HG03571 (cell line): ENCODE measurements at regions not wholly inside any gene's neighbourhood (a gene's known extent, or its start where the extent isn't known, plus 50 kb on each side); places are given as distances from the start of the nearest gene placed in this dataset.

Experiments
- ATAC-seq: cut with Tn5 transposase; IDR thresholded peaks from one replicate; pipeline ENCODE4 v1.9.1; 2021; ENCODE audit not compliant: unreplicated experiment

GRCh38 chr3:152190636-152191183 is 78.0 kb upstream of the MBNL1 start:
- no peak for ATAC-seq

GRCh38 chr3:152192050-152192449 is 76.7 kb upstream of the MBNL1 start:
- no peak for ATAC-seq

- ATAC-seq = peak; percentile 4
These were observed 75.6 kb upstream of the MBNL1 start for GRCh38 chr3:152192936-152193672.

- ATAC-seq = peak; percentile 58
These were observed 75.0 kb upstream of the MBNL1 start for GRCh38 chr3:152193673-152194267.

GRCh38 chr3:152195206-152195605 is 73.5 kb upstream of the MBNL1 start:
- no peak for ATAC-seq

- ATAC-seq = no peak
These were observed 71.9 kb upstream of the MBNL1 start for GRCh38 chr3:152196782-152197181.

GRCh38 chr3:152197451-152197850 is 71.3 kb upstream of the MBNL1 start:
- ATAC-seq = no peak

GRCh38 chr3:152197937-152198336 is 70.8 kb upstream of the MBNL1 start:
- ATAC-seq = no peak

GRCh38 chr3:152198665-152199064 is 70.1 kb upstream of the MBNL1 start:
- ATAC-seq = no peak

- no peak for ATAC-seq
These were observed 69.5 kb upstream of the MBNL1 start for GRCh38 chr3:152199102-152199840.

- ATAC-seq = no peak
These were observed 68.0 kb upstream of the MBNL1 start for GRCh38 chr3:152200476-152201420.

GRCh38 chr3:152202976-152203626 is 65.6 kb upstream of the MBNL1 start:
- ATAC-seq = peak; percentile 37

GRCh38 chr3:152203652-152204051 is 65.1 kb upstream of the MBNL1 start:
- ATAC-seq = no peak

- ATAC-seq = no peak
These were observed 64.5 kb upstream of the MBNL1 start for GRCh38 chr3:152204218-152204617.

- ATAC-seq = peak; percentile 38
These were observed 63.6 kb upstream of the MBNL1 start for GRCh38 chr3:152205097-152205593.

GRCh38 chr3:152206243-152206760 is 62.4 kb upstream of the MBNL1 start:
- no peak for ATAC-seq

GRCh38 chr3:152208439-152208838 is 60.3 kb upstream of the MBNL1 start:
- ATAC-seq = no peak

- ATAC-seq = no peak
These were observed 59.7 kb upstream of the MBNL1 start for GRCh38 chr3:152209060-152209459.

- ATAC-seq = no peak
These were observed 59.0 kb upstream of the MBNL1 start for GRCh38 chr3:152209776-152210175.

- ATAC-seq = no peak
These were observed 58.0 kb upstream of the MBNL1 start for GRCh38 chr3:152210697-152211096.
